Esophagus squamous epithelium (tissue), 5 donors: ENCODE measurements at regions not wholly inside any gene's neighbourhood (a gene's known extent, or its start where the extent isn't known, plus 50 kb on each side); places are given as distances from the start of the nearest gene placed in this dataset.

ENCODE experiments used
- DNase-seq: peaks from one replicate; lab custom pipeline; 2025; lab: John Stamatoyannopoulos, UW
- H3K27ac ChIP-seq, 4 donors: fragments of 200-600 bp; sonication (generic); one replicate each; pipeline ENCODE4 v1.5.1; 2016 to 2019; ENCODE audit warnings: mild to moderate bottlenecking in 1 of 4
- H3K27me3 ChIP-seq, 4 donors: fragments of 200-600 bp; sonication (generic); 1 replicate in 3 of 4; 2 replicates in 1 of 4; pipeline versions ENCODE4 v1.5.1 to v1.6.0; 2017 to 2021; ENCODE audit warnings: antibody characterized with exemption in 1 of 4
- H3K36me3 ChIP-seq, 3 donors: fragments of 200-600 bp; sonication (generic); one replicate each; pipeline ENCODE4 v1.5.1; 2016 to 2019
- H3K4me1 ChIP-seq, 3 donors: fragments of 200-600 bp; sonication (generic); one replicate each; pipeline ENCODE4 v1.5.1; 2017 to 2019
- H3K4me3 ChIP-seq, 4 donors: fragments of 200-600 bp; sonication (generic); 1 replicate in 3 of 4; 2 replicates in 1 of 4; pipeline ENCODE4 v1.5.1; 2016 to 2019; ENCODE audit warnings: mild to moderate bottlenecking in 2 of 4, moderate library complexity in 1 of 4
- H3K9me3 ChIP-seq, 3 donors: fragments of 200-600 bp; sonication (generic); one replicate each; pipeline ENCODE4 v1.5.1; 2016 to 2019
- CTCF ChIP-seq, 6 experiments: fragments of 450-650 bp in 4 of 6; fragments of 200-600 bp in 2 of 6; sonication (generic) in 2 of 6; IDR thresholded peaks; one replicate each; pipeline ENCODE4 v1.5.1; 2016 to 2019; ENCODE audit warnings: antibody characterized with exemption in 6 of 6, mild to moderate bottlenecking in 4 of 6, moderate library complexity in 4 of 6
- POLR2A ChIP-seq, 4 donors: fragments of 450-650 bp; IDR thresholded peaks; one replicate each; pipeline ENCODE4 v1.6.1; 2017; ENCODE audit warnings: antibody characterized with exemption in 4 of 4, mild to moderate bottlenecking in 4 of 4, moderate library complexity in 3 of 4
- WGBS, 2 donors: methylation state at CpG; one replicate each; pipeline ENCODE4 v1.1.5; 2018; 5-methylcytosine and 5-hydroxymethylcytosine counted together
- intact Hi-C: fragments of 100-400 bp; cut with DNase I; formaldehyde crosslinking; loops from one replicate; pipeline ENCODE4 v1.15.0; 2022
- donor health status: DM: yes; HTN: yes; CAD: no.

GRCh38 chr5:125002727-125003598, 256.5 kb upstream of the ZNF608 start:
- DNase-seq: no peak
- Histone ChIP-seq H3K27ac (no peak overlapping the region), H3K4me3 (no peak overlapping the region), H3K4me1 (no peaks in the 10 kb centered on the region), H3K27me3 (no peaks in the 10 kb centered on the region), H3K36me3 (no peaks in the 10 kb centered on the region), H3K9me3 (no peaks in the 10 kb centered on the region)
- TF ChIP-seq CTCF (IDR thresholded peaks at IDR 0.05) (no peak), POLR2A (IDR thresholded peaks at IDR 0.05) (no peak)
- intact Hi-C loops: no loop called here
- 77 to 84% methylated on average over 1 of the region's 1 CpG for WGBS, 2 donors

GRCh38 chr5:125004009-125004408, 257.6 kb upstream of the ZNF608 start:
- no peaks in the 10 kb centered on the region for H3K36me3 ChIP-seq
- no peak overlapping the region for H3K27ac ChIP-seq
- no peak overlapping the region for H3K4me3 ChIP-seq
- no peaks in the 10 kb centered on the region for H3K27me3 ChIP-seq
- no peaks in the 10 kb centered on the region for H3K9me3 ChIP-seq
- 89 to 91% methylated on average over 5 of the region's 5 CpGs for WGBS, 2 donors
- H3K4me1 ChIP-seq: no peaks in the 10 kb centered on the region
- intact Hi-C loops: no loop called here
- no peak for DNase-seq
- TF ChIP-seq POLR2A (IDR thresholded peaks at IDR 0.05) (no peak), CTCF (IDR thresholded peaks at IDR 0.05) (no peak)

GRCh38 chr5:125005266-125005665, 258.8 kb upstream of the ZNF608 start:
- no peaks in the 10 kb centered on the region for H3K36me3 ChIP-seq
- no peaks in the 10 kb centered on the region for H3K27me3 ChIP-seq
- WGBS, 2 donors: 54 to 59% methylated on average over 4 of the region's 4 CpGs
- TF ChIP-seq POLR2A (IDR thresholded peaks at IDR 0.05) (no peak), CTCF (IDR thresholded peaks at IDR 0.05) (no peak)
- DNase-seq: no peak
- no peaks in the 10 kb centered on the region for H3K9me3 ChIP-seq
- intact Hi-C loops: no loop called here
- H3K27ac ChIP-seq: no peak overlapping the region
- no peak overlapping the region for H3K4me3 ChIP-seq
- no peaks in the 10 kb centered on the region for H3K4me1 ChIP-seq

- Histone ChIP-seq H3K27me3 (no peaks in the 10 kb centered on the region), H3K27ac (no peak overlapping the region), H3K4me3 (no peak overlapping the region), H3K9me3 (no peaks in the 10 kb centered on the region), H3K4me1 (no peaks in the 10 kb centered on the region), H3K36me3 (no peaks in the 10 kb centered on the region)
- TF ChIP-seq CTCF (IDR thresholded peaks at IDR 0.05) (no peak), POLR2A (IDR thresholded peaks at IDR 0.05) (no peak)
- 55 to 66% methylated on average over 5 of the region's 5 CpGs for WGBS, 2 donors
- no peak for DNase-seq
- intact Hi-C loops: no loop called here
Measured at GRCh38 chr5:125006011-125006685, 259.7 kb upstream of the ZNF608 start.

- no peak for DNase-seq
- no peak overlapping the region for H3K27ac ChIP-seq
- no peak overlapping the region for H3K4me3 ChIP-seq
Measured at GRCh38 chr5:125010356-125010755, 263.9 kb upstream of the ZNF608 start.

More at GRCh38 chr5:125010356-125010755, 263.9 kb upstream of the ZNF608 start:
- intact Hi-C loops: no loop called here
- Histone ChIP-seq H3K36me3 (no peaks in the 10 kb centered on the region), H3K27me3 (no peaks in the 10 kb centered on the region), H3K4me1 (peaks cover 0 to 12% (median 0%) of the 10 kb centered on the region in 3 donors), H3K9me3 (no peaks in the 10 kb centered on the region)
- WGBS, 2 donors: 84 to 89% methylated on average over 6 to 7 of the region's 7 CpGs
- no peak for TF ChIP-seq CTCF (IDR thresholded peaks at IDR 0.05)
- TF ChIP-seq POLR2A (IDR thresholded peaks at IDR 0.05): no peak
